HCT116 (cell line): ENCODE measurements at regions not wholly inside any gene's neighbourhood (a gene's known extent, or its start where the extent isn't known, plus 50 kb on each side); places are given as distances from the start of the nearest gene placed in this dataset.

Experiments
- ATAC-seq: fragments of 200-7000 bp; cut with Tn5 transposase; 2 replicates; pipeline ENCODE4 v1.9.1; 2020; ENCODE audit warnings: mild to moderate bottlenecking, moderate library complexity
- BruUV-seq: library from RNA; stranded (reverse); fragments of 400-500 nt; replicated peaks from 2 replicates; lab custom pipeline; 2021; lab: Mats Ljungman, UMichigan
- CTCF ChIA-PET: fragments of 300-600 bp; sonication (Branson Sonifier 250); formaldehyde crosslinking; loops from one replicate; lab custom pipeline; 2021; ENCODE audit warnings: antibody characterized with exemption; lab: Charles Lee
- POLR2A ChIA-PET: fragments of 300-600, 350-600 bp; sonication (Branson Sonifier 250); formaldehyde crosslinking; loops from one replicate; lab custom pipeline; 2021; ENCODE audit warnings: antibody characterized with exemption; lab: Charles Lee
- RAD21 ChIA-PET, 2 experiments: fragments of 300-600 bp; sonication (Branson Sonifier 250); formaldehyde crosslinking; loops; one replicate each; lab custom pipeline; 2023; ENCODE audit warnings: low total read pairs in 2 of 2; ENCODE audit not compliant: uncharacterized antibody in 2 of 2, unreplicated experiment in 2 of 2, low non-redundant PET in 1 of 2; lab: Charles Lee
- DNase-seq: peaks from one replicate; pipeline ENCODE4 v3.0.0-alpha.2; 2010; ENCODE audit warnings: low read depth, low spot score
- H2AFZ ChIP-seq: fragments of 200-600 bp; shearing (Covaris generic), sonication (generic); 2 replicates; pipeline ENCODE4 v1.6.1; 2017; ENCODE audit warnings: low read depth, mixed run types, mixed read lengths, antibody characterized with exemption, low read length; ENCODE audit not compliant: poor library complexity, severe bottlenecking
- H3K27ac ChIP-seq: 2 replicates; pipeline ENCODE4 v1.5.1; 2012; ENCODE audit warnings: low read depth, low read length
- H3K27me3 ChIP-seq: fragments of 200-600 bp; sonication (generic); 2 replicates; pipeline ENCODE4 v1.6.1; 2016; ENCODE audit warnings: mixed run types, low read length, mixed read lengths; ENCODE audit not compliant: insufficient read depth
- H3K36me3 ChIP-seq, 2 experiments: fragments of 200-500 bp in 1 of 2; fragments of 200-600 bp in 1 of 2; sonication (Bioruptor generic) in 1 of 2; sonication (generic) in 1 of 2; 2 replicates each; pipeline versions ENCODE4 v1.5.1 to v1.6.1; 2014 to 2016; ENCODE audit warnings: low read length in 2 of 2, inconsistent platforms in 1 of 2, mixed read lengths in 1 of 2, mixed run types in 1 of 2; ENCODE audit not compliant: insufficient read depth in 2 of 2, control insufficient read depth in 1 of 2
- H3K4me1 ChIP-seq, 2 experiments: fragments of 200-600 bp in 1 of 2; sonication (generic) in 1 of 2; 2 replicates each; pipeline versions ENCODE4 v1.5.1 to v1.6.1; 2012 to 2017; ENCODE audit warnings: low read length in 2 of 2, inconsistent platforms in 1 of 2, mild to moderate bottlenecking in 1 of 2, mixed read lengths in 1 of 2, mixed run types in 1 of 2, moderate library complexity in 1 of 2; ENCODE audit not compliant: insufficient read depth in 2 of 2, control insufficient read depth in 1 of 2
- H3K4me2 ChIP-seq: fragments of 200-600 bp; sonication (generic); 2 replicates; pipeline ENCODE4 v1.6.1; 2017; ENCODE audit warnings: mixed run types, low read length, mixed read lengths
- H3K4me3 ChIP-seq, 2 experiments: fragments of 200-600 bp in 1 of 2; sonication (generic) in 1 of 2; replicated peaks in 1 of 2; 2 replicates each; pipeline ENCODE4 v1.5.1; 2011 to 2016; ENCODE audit warnings: low read length in 2 of 2, control low read depth in 1 of 2, low read depth in 1 of 2, mild to moderate bottlenecking in 1 of 2, mixed read lengths in 1 of 2, mixed run types in 1 of 2
- H3K79me2 ChIP-seq: fragments of 200-600 bp; sonication (generic); 2 replicates; pipeline ENCODE4 v1.6.1; 2017; ENCODE audit warnings: mild to moderate bottlenecking, mixed run types, low read length, moderate library complexity, mixed read lengths; ENCODE audit not compliant: insufficient read depth
- H3K9ac ChIP-seq: fragments of 200-600 bp; sonication (generic); 2 replicates; pipeline ENCODE4 v1.6.1; 2016; ENCODE audit warnings: low read length, mixed read lengths
- H3K9me2 ChIP-seq: fragments of 200-600 bp; sonication (generic), shearing (Covaris generic); 2 replicates; pipeline ENCODE4 v1.6.1; 2017; ENCODE audit warnings: mixed run types, mild to moderate bottlenecking, moderate library complexity; ENCODE audit not compliant: insufficient read depth
- H3K9me3 ChIP-seq, 2 experiments: fragments of 200-500 bp in 1 of 2; fragments of 200-600 bp in 1 of 2; sonication (Bioruptor generic) in 1 of 2; sonication (generic) in 1 of 2; 2 replicates each; pipeline ENCODE4 v1.6.1; 2014 to 2017; ENCODE audit warnings: low read length in 2 of 2, mixed read lengths in 2 of 2, inconsistent platforms in 1 of 2, low read depth in 1 of 2, mild to moderate bottlenecking in 1 of 2, mixed run types in 1 of 2, moderate library complexity in 1 of 2; ENCODE audit not compliant: control insufficient read depth in 1 of 2, insufficient read depth in 1 of 2
- H4K20me1 ChIP-seq: fragments of 200-600 bp; sonication (generic), shearing (Covaris generic); 2 replicates; pipeline ENCODE4 v1.6.1; 2017; ENCODE audit warnings: mixed run types, mild to moderate bottlenecking, moderate library complexity; ENCODE audit not compliant: insufficient read depth
- CBX3 ChIP-seq: IDR thresholded peaks from 2 replicates; pipeline ENCODE4 v1.6.1; 2012; ENCODE audit warnings: low read depth
- EGR1 ChIP-seq: IDR thresholded peaks from 2 replicates; pipeline ENCODE4 v1.6.1; 2012; ENCODE audit warnings: low read depth
- ELF1 ChIP-seq: IDR thresholded peaks from 2 replicates; pipeline ENCODE4 v1.6.1; 2012; ENCODE audit warnings: low read depth, borderline replicate concordance
- JUND ChIP-seq: IDR thresholded peaks from 2 replicates; pipeline ENCODE4 v1.6.1; 2012
- MAX ChIP-seq: IDR thresholded peaks from 2 replicates; pipeline ENCODE4 v1.6.1; 2012
- POLR2AphosphoS5 ChIP-seq: IDR thresholded peaks from 2 replicates; pipeline ENCODE4 v1.6.1; 2011; ENCODE audit warnings: mild to moderate bottlenecking, low read depth, low read length, moderate library complexity
- SIN3A ChIP-seq: IDR thresholded peaks from 2 replicates; pipeline ENCODE4 v1.6.1; 2012; ENCODE audit warnings: low read depth
- SP1 ChIP-seq: IDR thresholded peaks from 2 replicates; pipeline ENCODE4 v1.6.1; 2012; ENCODE audit warnings: low read depth
- SRF ChIP-seq: IDR thresholded peaks from 2 replicates; pipeline ENCODE4 v1.6.1; 2012; ENCODE audit warnings: low read depth
- YY1 ChIP-seq: IDR thresholded peaks from 2 replicates; pipeline ENCODE4 v1.6.1; 2011; ENCODE audit warnings: low read length, low read depth, moderate library complexity, mild to moderate bottlenecking; ENCODE audit not compliant: insufficient replicate concordance; ENCODE audit errors: extremely low read depth
- ZFX ChIP-seq: fragments of 450-650 bp; IDR thresholded peaks from 2 replicates; pipeline ENCODE4 v1.6.1; 2017
- ZNF274 ChIP-seq: fragments of 200-500 bp; sonication (Bioruptor generic); IDR thresholded peaks from 2 replicates; pipeline ENCODE4 v1.6.1; 2014; ENCODE audit warnings: mild to moderate bottlenecking, low read depth, low read length, inconsistent platforms
- intact Hi-C: fragments of 100-400 bp; cut with micrococcal nuclease; formaldehyde crosslinking; loops from 2 replicates; pipeline ENCODE4 v1.10.0; 2022

GRCh38 chr1:221201773-221202172 is 322.5 kb downstream of the HLX start:
- no peak for DNase-seq
- ATAC-seq, result no peak
- Histone ChIP-seq H3K27me3 (no peaks in the 10 kb centered on the region), H3K4me3 (no peak overlapping the region), H3K79me2 (no peaks in the 10 kb centered on the region), H3K9ac (no peak overlapping the region)
- CTCF ChIA-PET, result interaction anchor here (0.5 kb wide), 1 partner anchor 661 kb away, joined by 4 read pairs; no protein-coding TSS in a partner anchor
- TF ChIP-seq JUND, result no peak
- no peak for TF ChIP-seq POLR2AphosphoS5
- no peak for TF ChIP-seq EGR1
- TF ChIP-seq ZFX, result no peak
- TF ChIP-seq MAX, result no peak
- TF ChIP-seq SRF, result no peak
- TF ChIP-seq YY1, result no peak
- no peak for TF ChIP-seq SP1
- no peak for TF ChIP-seq ELF1
- TF ChIP-seq SIN3A, result no peak
- TF ChIP-seq CBX3, result no peak
- no peak for TF ChIP-seq ZNF274
- TF ChIP-seq, all 23 proteins: peak for 0
- Histone ChIP-seq H3K36me3 (no peaks in the 10 kb centered on the region), H3K4me1 (no peaks in the 10 kb centered on the region), H3K27ac (no peak overlapping the region), H3K9me2 (no peaks in the 10 kb centered on the region), H3K4me2 (no peak overlapping the region), H3K9me3 (no peaks in the 10 kb centered on the region), H2AFZ (no peak overlapping the region), H4K20me1 (no peaks in the 10 kb centered on the region)
- ChIA-PET RAD21 (no interaction called here), POLR2A (no interaction called here)
- intact Hi-C loops, result loop anchor here (2.0 to 5.0 kb wide), 2 partner anchors 293 to 389 kb away; no protein-coding TSS in a partner anchor
- no TSS peak for BruUV-seq
